GM21576 (cell line): ENCODE measurements at regions not wholly inside any gene's neighbourhood (a gene's known extent, or its start where the extent isn't known, plus 50 kb on each side); places are given as distances from the start of the nearest gene placed in this dataset.
"Not testable (repeated sequence)": the region's sequence is repeated elsewhere in the genome, so short reads cannot be mapped to it uniquely, and the experiment has no call there.

Experiments
- ATAC-seq: cut with Tn5 transposase; IDR thresholded peaks from one replicate; pipeline ENCODE4 v1.9.1; 2021; ENCODE audit warnings: mild to moderate bottlenecking, moderate library complexity; ENCODE audit not compliant: unreplicated experiment

- no peak for ATAC-seq
Observed at GRCh38 chr2:12870692-12871091, 154.0 kb downstream of the TRIB2 start.

GRCh38 chr2:12871694-12872315 lies 155.1 kb downstream of the TRIB2 start:
- no peak for ATAC-seq

GRCh38 chr2:12877761-12878160 lies 161.0 kb downstream of the TRIB2 start:
- no peak for ATAC-seq

- no peak for ATAC-seq
Observed at GRCh38 chr2:12879649-12880048, 162.9 kb downstream of the TRIB2 start.

- ATAC-seq, result no peak
Observed at GRCh38 chr2:12881952-12882351, 165.2 kb downstream of the TRIB2 start.

GRCh38 chr2:12882393-12882792 lies 165.7 kb downstream of the TRIB2 start:
- ATAC-seq, result no peak

- no peak for ATAC-seq
Observed at GRCh38 chr2:12883906-12884305, 167.2 kb downstream of the TRIB2 start.

- no peak for ATAC-seq
Observed at GRCh38 chr2:12884713-12885282, 168.1 kb downstream of the TRIB2 start.

GRCh38 chr2:12890066-12890465 lies 173.3 kb downstream of the TRIB2 start:
- ATAC-seq, result no peak

GRCh38 chr2:12890481-12890991 lies 173.8 kb downstream of the TRIB2 start:
- no peak for ATAC-seq

GRCh38 chr2:12895017-12895416 lies 178.3 kb downstream of the TRIB2 start:
- no peak for ATAC-seq

- no peak for ATAC-seq
Observed at GRCh38 chr2:12896318-12896982, 179.7 kb downstream of the TRIB2 start.

- ATAC-seq, result no peak
Observed at GRCh38 chr2:12897181-12897580, 180.4 kb downstream of the TRIB2 start.

GRCh38 chr2:12903272-12903671 lies 186.5 kb downstream of the TRIB2 start:
- no peak for ATAC-seq

- ATAC-seq, result no peak
Observed at GRCh38 chr2:12910431-12910830, 193.7 kb downstream of the TRIB2 start.

GRCh38 chr2:12915787-12916186 lies 199.1 kb downstream of the TRIB2 start:
- ATAC-seq, result no peak

GRCh38 chr2:12918138-12918834 lies 201.6 kb downstream of the TRIB2 start:
- ATAC-seq, result no peak

GRCh38 chr2:12918835-12919445 lies 202.2 kb downstream of the TRIB2 start:
- no peak for ATAC-seq

GRCh38 chr2:12921321-12921720 lies 204.6 kb downstream of the TRIB2 start:
- no peak for ATAC-seq

- ATAC-seq, result no peak
Observed at GRCh38 chr2:12923907-12924610, 207.3 kb downstream of the TRIB2 start.

- ATAC-seq, result not testable (repeated sequence)
Observed at GRCh38 chr2:12926641-12927040, 209.9 kb downstream of the TRIB2 start.
